HepG2 (cell line): ENCODE measurements at regions not wholly inside any gene's neighbourhood (a gene's known extent, or its start where the extent isn't known, plus 50 kb on each side); places are given as distances from the start of the nearest gene placed in this dataset.

ENCODE experiments used
- ATAC-seq: fragments of 200-7000 bp; cut with Tn5 transposase; 3 replicates; pipeline ENCODE4 v1.9.1; 2020; ENCODE audit warnings: mild to moderate bottlenecking, moderate library complexity
- BruUV-seq: library from RNA; stranded (reverse); fragments of 400-500 nt; replicated peaks from 2 replicates; lab custom pipeline; 2021; lab: Mats Ljungman, UMichigan
- CTCF ChIA-PET: fragments of 300-600 bp; formaldehyde crosslinking; extraction: SDS; loops from one replicate; lab custom pipeline; 2021; ENCODE audit warnings: low total read pairs, inconsistent platforms, low intra/inter-chr PET ratio; lab: Yijun Ruan, JAX
- POLR2A ChIA-PET: fragments of 350-600 bp; sonication (Branson Sonifier 250); formaldehyde crosslinking; loops from one replicate; lab custom pipeline; 2020; ENCODE audit warnings: antibody characterized with exemption, inconsistent platforms; lab: Yijun Ruan, JAX
- DNase-seq: peaks from one replicate; pipeline ENCODE4 v3.0.0-alpha.2; 2015; ENCODE audit warnings: low spot score
- FAIRE-seq: peaks from 3 replicates; lab custom pipeline; 2011; peaks lifted over from hg19 to GRCh38; lab: Jason Lieb, UNC
- H2AFZ ChIP-seq: one replicate; pipeline ENCODE4 v1.6.1; 2011; ENCODE audit warnings: low read length, inconsistent platforms
- H3K27ac ChIP-seq: fragments of 300-600 bp; 3 replicates; pipeline ENCODE4 v1.8.0; 2011; ENCODE audit warnings: mixed run types, mild to moderate bottlenecking, mixed read lengths, low read length, inconsistent platforms; ENCODE audit not compliant: insufficient read depth; ENCODE audit errors: extremely low read length
- H3K27me3 ChIP-seq, 2 experiments: fragments of 200-600 bp in 1 of 2; 2 replicates in 1 of 2; 3 replicates in 1 of 2; pipeline versions ENCODE4 v1.6.0 to v1.8.0; 2011; ENCODE audit warnings: low read length in 2 of 2, mild to moderate bottlenecking in 2 of 2, moderate library complexity in 2 of 2, inconsistent platforms in 1 of 2; ENCODE audit not compliant: insufficient read depth in 2 of 2, control insufficient read depth in 1 of 2
- H3K36me3 ChIP-seq, 2 experiments: fragments of 200-600 bp in 1 of 2; replicated peaks in 1 of 2; 2 replicates in 1 of 2; 3 replicates in 1 of 2; pipeline versions ENCODE4 v1.5.1 to v1.8.0; 2011; ENCODE audit warnings: low read length in 2 of 2, inconsistent platforms in 1 of 2; ENCODE audit not compliant: insufficient read depth in 2 of 2, control insufficient read depth in 1 of 2
- H3K4me1 ChIP-seq: 2 replicates; pipeline ENCODE4 v1.5.1; 2012; ENCODE audit warnings: low read length, inconsistent platforms; ENCODE audit not compliant: insufficient read depth
- H3K4me2 ChIP-seq: 2 replicates; pipeline ENCODE4 v1.6.0; 2011; ENCODE audit warnings: low read depth, low read length, inconsistent platforms
- H3K4me3 ChIP-seq, 3 experiments: fragments of 200-600 bp in 1 of 3; sonication (generic), shearing (Covaris generic) in 1 of 3; replicated peaks in 1 of 3; 2 replicates each; pipeline ENCODE4 v1.5.1; 2011 to 2016; ENCODE audit warnings: low read length in 3 of 3, inconsistent platforms in 2 of 3, low read depth in 2 of 3, mild to moderate bottlenecking in 2 of 3, control low read depth in 1 of 3, mixed read lengths in 1 of 3; ENCODE audit not compliant: insufficient read depth in 1 of 3
- H3K79me2 ChIP-seq: one replicate; pipeline ENCODE4 v1.6.1; 2011; ENCODE audit warnings: low read length, inconsistent platforms; ENCODE audit not compliant: insufficient read depth
- H3K9ac ChIP-seq: 2 replicates; pipeline ENCODE4 v1.6.0; 2011; ENCODE audit warnings: mild to moderate bottlenecking, low read depth, low read length, inconsistent platforms; ENCODE audit not compliant: insufficient read depth
- H3K9me3 ChIP-seq: 2 replicates; pipeline ENCODE4 v1.5.1; 2012; ENCODE audit warnings: mild to moderate bottlenecking, low read length
- H4K20me1 ChIP-seq: 2 replicates; pipeline ENCODE4 v1.6.0; 2011; ENCODE audit warnings: inconsistent platforms, mild to moderate bottlenecking, low read length, moderate library complexity; ENCODE audit not compliant: insufficient read depth
- FOXA3 ChIP-seq: IDR thresholded peaks from 2 replicates; pipeline ENCODE4 v1.6.1; 2016; ENCODE audit warnings: missing genetic modification reagents, missing compliant biosample characterization
- HMG20B ChIP-seq: conservative IDR thresholded peaks from 2 replicates; pipeline ENCODE4 v1.6.1; 2016; ENCODE audit warnings: missing genetic modification reagents, missing compliant biosample characterization
- PHB2 ChIP-seq: fragments of 450-650 bp; IDR thresholded peaks from 2 replicates; pipeline ENCODE4 v1.6.1; 2018; ENCODE audit not compliant: partially characterized antibody
- ZNF101 ChIP-seq: sonication (generic); formaldehyde crosslinking; IDR thresholded peaks from 2 replicates; pipeline ENCODE4 v1.4.0; 2020; ENCODE audit warnings: mild to moderate bottlenecking, low read depth, missing genetic modification reagents, borderline replicate concordance
- WGBS: methylation state at CpG from one replicate; pipeline ENCODE4 v1.1.6; 2017; ENCODE audit warnings: low lambda C conversion rate; 5-methylcytosine and 5-hydroxymethylcytosine counted together
- in situ Hi-C: cut with HindIII; loops from 2 replicates; pipeline ENCODE4 v1.10.0; 2017; ENCODE audit warnings: low pct_unique_long_range_greater_than_20kb; ENCODE audit not compliant: extremely low pct_ligation_motif_present
- intact Hi-C: fragments of 100-400 bp; cut with micrococcal nuclease; formaldehyde crosslinking; loops from one replicate; pipeline ENCODE4 v1.10.0; 2022; ENCODE audit not compliant: unreplicated experiment
- TF ChIP-seq, protein P1 (sequence below): sonication (generic); formaldehyde crosslinking; IDR thresholded peaks from 2 replicates; pipeline ENCODE4 v1.4.0; 2020; ENCODE audit warnings: missing genetic modification reagents, borderline replicate concordance
- TF ChIP-seq, protein P2 (sequence below): sonication (generic); formaldehyde crosslinking; conservative IDR thresholded peaks from 2 replicates; pipeline ENCODE4 v1.4.0; 2020; ENCODE audit warnings: mild to moderate bottlenecking, missing genetic modification reagents, moderate library complexity
- TF ChIP-seq, protein P3 (sequence below), 2 experiments: fragments of 450-650 bp in 1 of 2; sonication (generic) in 1 of 2; formaldehyde crosslinking in 1 of 2; IDR thresholded peaks; 2 replicates each; pipeline versions ENCODE4 v1.6.1 to v1.8.0; 2016 to 2022; ENCODE audit warnings: antibody characterized with exemption in 1 of 2, mild to moderate bottlenecking in 1 of 2, missing genetic modification reagents in 1 of 2

DNA sequence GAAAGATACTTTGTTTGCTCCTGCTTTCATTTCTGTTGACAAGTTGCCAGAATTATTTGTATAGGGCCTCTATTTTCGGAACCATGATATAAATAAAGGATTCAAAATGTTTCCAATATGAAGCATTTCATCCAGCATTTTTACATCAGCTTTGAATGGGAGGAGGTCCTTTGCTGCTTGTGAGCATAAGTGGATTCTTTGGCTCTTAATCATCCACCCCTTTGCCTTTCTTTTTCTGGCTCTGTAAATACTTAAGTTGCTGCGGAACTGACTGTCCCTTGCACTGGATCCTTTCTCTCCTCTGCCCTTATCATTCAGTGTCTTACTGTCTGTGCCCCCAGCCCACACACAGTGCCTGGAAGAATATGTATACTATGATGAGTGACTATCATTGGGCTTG lies 357.3 kb upstream of the RGS6 start:
- no TSS peak for BruUV-seq
- DNase-seq: no peak
- TF ChIP-seq FOXA3 (no peak), ZNF101 (CRISPR knock-in tag) (no peak), PHB2 (no peak), HMG20B (CRISPR knock-in tag) (no peak)
- TF ChIP-seq, protein P1, sequence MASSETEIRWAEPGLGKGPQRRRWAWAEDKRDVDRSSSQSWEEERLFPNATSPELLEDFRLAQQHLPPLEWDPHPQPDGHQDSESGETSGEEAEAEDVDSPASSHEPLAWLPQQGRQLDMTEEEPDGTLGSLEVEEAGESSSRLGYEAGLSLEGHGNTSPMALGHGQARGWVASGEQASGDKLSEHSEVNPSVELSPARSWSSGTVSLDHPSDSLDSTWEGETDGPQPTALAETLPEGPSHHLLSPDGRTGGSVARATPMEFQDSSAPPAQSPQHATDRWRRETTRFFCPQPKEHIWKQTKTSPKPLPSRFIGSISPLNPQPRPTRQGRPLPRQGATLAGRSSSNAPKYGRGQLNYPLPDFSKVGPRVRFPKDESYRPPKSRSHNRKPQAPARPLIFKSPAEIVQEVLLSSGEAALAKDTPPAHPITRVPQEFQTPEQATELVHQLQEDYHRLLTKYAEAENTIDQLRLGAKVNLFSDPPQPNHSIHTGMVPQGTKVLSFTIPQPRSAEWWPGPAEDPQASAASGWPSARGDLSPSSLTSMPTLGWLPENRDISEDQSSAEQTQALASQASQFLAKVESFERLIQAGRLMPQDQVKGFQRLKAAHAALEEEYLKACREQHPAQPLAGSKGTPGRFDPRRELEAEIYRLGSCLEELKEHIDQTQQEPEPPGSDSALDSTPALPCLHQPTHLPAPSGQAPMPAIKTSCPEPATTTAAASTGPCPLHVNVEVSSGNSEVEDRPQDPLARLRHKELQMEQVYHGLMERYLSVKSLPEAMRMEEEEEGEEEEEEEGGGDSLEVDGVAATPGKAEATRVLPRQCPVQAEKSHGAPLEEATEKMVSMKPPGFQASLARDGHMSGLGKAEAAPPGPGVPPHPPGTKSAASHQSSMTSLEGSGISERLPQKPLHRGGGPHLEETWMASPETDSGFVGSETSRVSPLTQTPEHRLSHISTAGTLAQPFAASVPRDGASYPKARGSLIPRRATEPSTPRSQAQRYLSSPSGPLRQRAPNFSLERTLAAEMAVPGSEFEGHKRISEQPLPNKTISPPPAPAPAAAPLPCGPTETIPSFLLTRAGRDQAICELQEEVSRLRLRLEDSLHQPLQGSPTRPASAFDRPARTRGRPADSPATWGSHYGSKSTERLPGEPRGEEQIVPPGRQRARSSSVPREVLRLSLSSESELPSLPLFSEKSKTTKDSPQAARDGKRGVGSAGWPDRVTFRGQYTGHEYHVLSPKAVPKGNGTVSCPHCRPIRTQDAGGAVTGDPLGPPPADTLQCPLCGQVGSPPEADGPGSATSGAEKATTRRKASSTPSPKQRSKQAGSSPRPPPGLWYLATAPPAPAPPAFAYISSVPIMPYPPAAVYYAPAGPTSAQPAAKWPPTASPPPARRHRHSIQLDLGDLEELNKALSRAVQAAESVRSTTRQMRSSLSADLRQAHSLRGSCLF (CRISPR knock-in tag): no peak
- TF ChIP-seq, protein P2, sequence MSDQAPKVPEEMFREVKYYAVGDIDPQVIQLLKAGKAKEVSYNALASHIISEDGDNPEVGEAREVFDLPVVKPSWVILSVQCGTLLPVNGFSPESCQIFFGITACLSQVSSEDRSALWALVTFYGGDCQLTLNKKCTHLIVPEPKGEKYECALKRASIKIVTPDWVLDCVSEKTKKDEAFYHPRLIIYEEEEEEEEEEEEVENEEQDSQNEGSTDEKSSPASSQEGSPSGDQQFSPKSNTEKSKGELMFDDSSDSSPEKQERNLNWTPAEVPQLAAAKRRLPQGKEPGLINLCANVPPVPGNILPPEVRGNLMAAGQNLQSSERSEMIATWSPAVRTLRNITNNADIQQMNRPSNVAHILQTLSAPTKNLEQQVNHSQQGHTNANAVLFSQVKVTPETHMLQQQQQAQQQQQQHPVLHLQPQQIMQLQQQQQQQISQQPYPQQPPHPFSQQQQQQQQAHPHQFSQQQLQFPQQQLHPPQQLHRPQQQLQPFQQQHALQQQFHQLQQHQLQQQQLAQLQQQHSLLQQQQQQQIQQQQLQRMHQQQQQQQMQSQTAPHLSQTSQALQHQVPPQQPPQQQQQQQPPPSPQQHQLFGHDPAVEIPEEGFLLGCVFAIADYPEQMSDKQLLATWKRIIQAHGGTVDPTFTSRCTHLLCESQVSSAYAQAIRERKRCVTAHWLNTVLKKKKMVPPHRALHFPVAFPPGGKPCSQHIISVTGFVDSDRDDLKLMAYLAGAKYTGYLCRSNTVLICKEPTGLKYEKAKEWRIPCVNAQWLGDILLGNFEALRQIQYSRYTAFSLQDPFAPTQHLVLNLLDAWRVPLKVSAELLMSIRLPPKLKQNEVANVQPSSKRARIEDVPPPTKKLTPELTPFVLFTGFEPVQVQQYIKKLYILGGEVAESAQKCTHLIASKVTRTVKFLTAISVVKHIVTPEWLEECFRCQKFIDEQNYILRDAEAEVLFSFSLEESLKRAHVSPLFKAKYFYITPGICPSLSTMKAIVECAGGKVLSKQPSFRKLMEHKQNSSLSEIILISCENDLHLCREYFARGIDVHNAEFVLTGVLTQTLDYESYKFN (CRISPR knock-in tag): no peak
- TF ChIP-seq, protein P3, sequence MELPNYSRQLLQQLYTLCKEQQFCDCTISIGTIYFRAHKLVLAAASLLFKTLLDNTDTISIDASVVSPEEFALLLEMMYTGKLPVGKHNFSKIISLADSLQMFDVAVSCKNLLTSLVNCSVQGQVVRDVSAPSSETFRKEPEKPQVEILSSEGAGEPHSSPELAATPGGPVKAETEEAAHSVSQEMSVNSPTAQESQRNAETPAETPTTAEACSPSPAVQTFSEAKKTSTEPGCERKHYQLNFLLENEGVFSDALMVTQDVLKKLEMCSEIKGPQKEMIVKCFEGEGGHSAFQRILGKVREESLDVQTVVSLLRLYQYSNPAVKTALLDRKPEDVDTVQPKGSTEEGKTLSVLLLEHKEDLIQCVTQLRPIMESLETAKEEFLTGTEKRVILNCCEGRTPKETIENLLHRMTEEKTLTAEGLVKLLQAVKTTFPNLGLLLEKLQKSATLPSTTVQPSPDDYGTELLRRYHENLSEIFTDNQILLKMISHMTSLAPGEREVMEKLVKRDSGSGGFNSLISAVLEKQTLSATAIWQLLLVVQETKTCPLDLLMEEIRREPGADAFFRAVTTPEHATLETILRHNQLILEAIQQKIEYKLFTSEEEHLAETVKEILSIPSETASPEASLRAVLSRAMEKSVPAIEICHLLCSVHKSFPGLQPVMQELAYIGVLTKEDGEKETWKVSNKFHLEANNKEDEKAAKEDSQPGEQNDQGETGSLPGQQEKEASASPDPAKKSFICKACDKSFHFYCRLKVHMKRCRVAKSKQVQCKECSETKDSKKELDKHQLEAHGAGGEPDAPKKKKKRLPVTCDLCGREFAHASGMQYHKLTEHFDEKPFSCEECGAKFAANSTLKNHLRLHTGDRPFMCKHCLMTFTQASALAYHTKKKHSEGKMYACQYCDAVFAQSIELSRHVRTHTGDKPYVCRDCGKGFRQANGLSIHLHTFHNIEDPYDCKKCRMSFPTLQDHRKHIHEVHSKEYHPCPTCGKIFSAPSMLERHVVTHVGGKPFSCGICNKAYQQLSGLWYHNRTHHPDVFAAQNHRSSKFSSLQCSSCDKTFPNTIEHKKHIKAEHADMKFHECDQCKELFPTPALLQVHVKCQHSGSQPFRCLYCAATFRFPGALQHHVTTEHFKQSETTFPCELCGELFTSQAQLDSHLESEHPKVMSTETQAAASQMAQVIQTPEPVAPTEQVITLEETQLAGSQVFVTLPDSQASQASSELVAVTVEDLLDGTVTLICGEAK (IDR thresholded peaks at IDR 0.05): no peak
- TF ChIP-seq, protein P3 (CRISPR knock-in tag; IDR thresholded peaks at IDR 0.05): no peak

More for the DNA sequence above, 357.3 kb upstream of the RGS6 start:
- H3K9me3 ChIP-seq: no peaks in the 10 kb centered on the region
- ChIA-PET POLR2A (no interaction called here), CTCF (no interaction called here)
- H3K4me2 ChIP-seq: no peak overlapping the region
- no peaks in the 10 kb centered on the region for H3K4me1 ChIP-seq
- no peak for FAIRE-seq
- in situ Hi-C loops: no loop called here
- no peak overlapping the region for H3K9ac ChIP-seq
- WGBS: 98% methylated on average over 2 of the region's 2 CpGs
- H3K4me3 ChIP-seq: no peak overlapping the region
- H3K79me2 ChIP-seq: no peaks in the 10 kb centered on the region
- no peaks in the 10 kb centered on the region for H3K36me3 ChIP-seq
- no peaks in the 10 kb centered on the region for H3K27me3 ChIP-seq
- intact Hi-C loops: no loop called here
- H4K20me1 ChIP-seq: no peaks in the 10 kb centered on the region
- H2AFZ ChIP-seq: no peak overlapping the region
- no peak overlapping the region for H3K27ac ChIP-seq
- no peak for ATAC-seq
